ENCODE measurements at regions not wholly inside any gene's neighbourhood (a gene's known extent, or its start where the extent isn't known, plus 50 kb on each side); places are given as distances from the start of the nearest gene placed in this dataset.

- TF ChIP-seq MYC (IDR thresholded peaks at IDR 0.05; ENCODE audit: borderline replicate concordance, low read length) = no peak
- TF ChIP-seq NR3C1 (IDR thresholded peaks at IDR 0.05) = no peak
- TF ChIP-seq HMGXB4 (CRISPR knock-in tag; IDR thresholded peaks at IDR 0.05; ENCODE audit: borderline replicate concordance) = no peak
- TF ChIP-seq CTCF (IDR thresholded peaks at IDR 0.05) = no peak
- TF ChIP-seq CEBPB (IDR thresholded peaks at IDR 0.05) = no peak
- TF ChIP-seq RAD21 (conservative IDR thresholded peaks at IDR 0.05 in 1 of 2, IDR thresholded peaks at IDR 0.05 in 1 of 2) = no peak
- TF ChIP-seq MAX (IDR thresholded peaks at IDR 0.05) = no peak
- TF ChIP-seq POLR2A (IDR thresholded peaks at IDR 0.05; ENCODE audit: low read length) = no peak
- TF ChIP-seq CHD4 (IDR thresholded peaks at IDR 0.05; ENCODE audit: borderline replicate concordance) = no peak
- TF ChIP-seq RARB (CRISPR knock-in tag; IDR thresholded peaks at IDR 0.05) = no peak
- no peak for TF ChIP-seq RFX5 (IDR thresholded peaks at IDR 0.05)
Observed at GRCh38 chr3:84877092-84877491, 81.7 kb upstream of the CADM2 start.

Data from A549 (cell line).